ENCODE measurements at regions not wholly inside any gene's neighbourhood (a gene's known extent, or its start where the extent isn't known, plus 50 kb on each side); places are given as distances from the start of the nearest gene placed in this dataset.

- no peak for DNase-seq (ENCODE audit: extremely low read depth, low read depth)
Measured at GRCh38 chr2:17262854-17263569, 255.2 kb downstream of the RAD51AP2 start.

GRCh38 chr2:17259613-17260012, 258.6 kb downstream of the RAD51AP2 start:
- DNase-seq (ENCODE audit: extremely low read depth, low read depth) = no peak
- no peak for TF ChIP-seq CTCF (IDR thresholded peaks at IDR 0.05; ENCODE audit: low read depth, low read length)

More at GRCh38 chr2:17262854-17263569, 255.2 kb downstream of the RAD51AP2 start:
- TF ChIP-seq CTCF (IDR thresholded peaks at IDR 0.05; ENCODE audit: low read depth, low read length) = no peak

GRCh38 chr2:17258861-17259260, 259.4 kb downstream of the RAD51AP2 start:
- no peak for TF ChIP-seq CTCF (IDR thresholded peaks at IDR 0.05; ENCODE audit: low read depth, low read length)
- DNase-seq (ENCODE audit: extremely low read depth, low read depth) = no peak

- TF ChIP-seq CTCF (IDR thresholded peaks at IDR 0.05; ENCODE audit: low read depth, low read length) = no peak
- DNase-seq (ENCODE audit: extremely low read depth, low read depth) = no peak
Measured at GRCh38 chr2:17257189-17257909, 260.9 kb downstream of the RAD51AP2 start.

GRCh38 chr2:17255071-17255470, 263.2 kb downstream of the RAD51AP2 start:
- DNase-seq (ENCODE audit: extremely low read depth, low read depth) = no peak
- TF ChIP-seq CTCF (IDR thresholded peaks at IDR 0.05; ENCODE audit: low read depth, low read length) = no peak

- no peak for TF ChIP-seq CTCF (IDR thresholded peaks at IDR 0.05; ENCODE audit: low read depth, low read length)
- DNase-seq (ENCODE audit: extremely low read depth, low read depth) = no peak
Measured at GRCh38 chr2:17254421-17254820, 263.8 kb downstream of the RAD51AP2 start.

- no peak for TF ChIP-seq CTCF (IDR thresholded peaks at IDR 0.05; ENCODE audit: low read depth, low read length)
- DNase-seq (ENCODE audit: extremely low read depth, low read depth) = no peak
Measured at GRCh38 chr2:17252258-17252657, 266.0 kb downstream of the RAD51AP2 start.

Measured in AG09319 (cell line).